ENCODE measurements at regions not wholly inside any gene's neighbourhood (a gene's known extent, or its start where the extent isn't known, plus 50 kb on each side); places are given as distances from the start of the nearest gene placed in this dataset.

DNA sequence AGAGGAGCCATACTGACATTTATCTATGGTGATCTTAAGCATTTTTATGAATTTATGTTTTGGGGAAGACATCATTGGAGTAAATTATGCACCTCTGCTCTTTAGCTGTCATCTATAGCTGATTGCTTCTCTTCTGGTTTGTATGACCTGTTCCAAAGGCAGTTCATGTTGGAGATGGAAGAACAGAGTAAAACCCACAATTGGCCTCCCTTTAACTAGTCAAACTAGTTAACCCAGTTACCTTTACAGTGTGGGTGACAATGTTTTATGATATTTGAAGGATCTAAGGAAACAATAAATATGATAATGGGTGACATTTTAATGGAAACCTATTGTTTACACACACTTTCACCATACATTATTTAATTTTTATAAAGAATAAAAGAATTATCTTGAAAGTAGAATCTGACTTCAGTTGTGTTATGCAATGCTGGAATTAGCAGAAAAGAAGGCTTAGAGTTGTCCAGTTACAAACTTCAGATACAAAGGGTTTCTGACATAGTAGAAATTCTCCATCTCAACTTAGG lies 263.5 kb downstream of the NFKBIZ start:
- no peak for DNase-seq (ENCODE audit: low read depth)

DNA sequence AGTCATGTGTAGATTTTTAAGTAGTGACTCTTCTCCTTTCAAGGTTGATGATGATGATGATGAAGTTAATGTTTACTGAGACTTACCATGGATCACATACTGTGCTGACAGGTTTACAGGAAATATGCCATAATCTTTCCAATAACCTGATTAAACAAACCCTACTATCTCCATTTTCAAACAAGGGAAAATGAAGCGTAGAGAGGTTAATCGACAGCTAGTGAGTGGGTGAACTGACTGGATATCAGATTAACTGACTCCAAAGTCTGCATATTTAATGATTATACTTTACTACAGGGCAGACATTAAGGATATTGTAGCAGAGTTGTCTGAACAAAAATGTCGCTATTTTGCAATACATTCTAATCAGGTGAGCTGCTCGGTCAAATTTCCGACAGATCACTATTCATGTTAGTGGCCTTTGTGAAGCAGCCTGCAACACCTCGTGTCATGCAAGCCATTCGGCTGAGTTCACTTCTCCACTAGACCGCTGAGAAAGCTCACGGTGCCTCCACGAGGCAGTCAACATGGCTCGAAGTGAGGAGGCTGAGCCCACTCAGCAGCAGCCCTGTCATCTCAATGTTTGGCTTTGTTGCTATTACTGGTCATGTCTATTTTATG lies 264.2 kb downstream of the NFKBIZ start:
- no peak for DNase-seq (ENCODE audit: low read depth)

DNA sequence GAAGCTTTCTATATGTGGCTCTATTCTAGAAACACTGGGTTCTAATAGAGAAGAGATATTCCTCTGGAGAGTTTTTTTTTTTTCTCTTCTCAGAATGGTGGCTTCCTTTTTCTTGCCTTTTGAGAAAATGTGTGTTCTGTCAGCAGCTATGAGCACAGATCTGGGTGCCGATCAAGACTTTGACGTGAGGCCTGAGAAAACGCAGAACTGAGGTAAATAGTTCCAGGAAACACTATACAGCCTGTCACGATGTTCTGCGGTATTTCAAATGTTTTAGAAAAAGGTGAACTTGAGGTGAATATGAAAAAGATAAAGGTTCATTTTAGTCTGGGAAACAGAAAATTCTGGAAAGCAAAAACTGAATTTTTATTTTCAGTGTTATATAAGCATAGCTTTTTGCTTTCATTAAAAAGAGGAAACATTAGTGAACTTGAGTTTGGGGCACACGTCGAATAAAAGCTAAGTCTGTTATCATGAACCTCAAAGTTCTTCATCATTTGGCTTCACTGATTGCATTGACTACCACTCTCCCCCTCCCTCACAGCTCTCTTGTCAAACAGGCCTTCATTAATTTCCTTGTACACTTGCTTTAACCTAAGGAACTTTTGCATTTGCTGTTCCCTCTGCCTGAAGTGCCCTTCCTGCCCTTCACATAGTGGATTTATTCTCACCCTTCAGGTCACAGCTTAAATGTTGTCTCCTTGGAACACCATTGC lies 265.1 kb downstream of the NFKBIZ start:
- DNase-seq (ENCODE audit: low read depth): no peak

DNA sequence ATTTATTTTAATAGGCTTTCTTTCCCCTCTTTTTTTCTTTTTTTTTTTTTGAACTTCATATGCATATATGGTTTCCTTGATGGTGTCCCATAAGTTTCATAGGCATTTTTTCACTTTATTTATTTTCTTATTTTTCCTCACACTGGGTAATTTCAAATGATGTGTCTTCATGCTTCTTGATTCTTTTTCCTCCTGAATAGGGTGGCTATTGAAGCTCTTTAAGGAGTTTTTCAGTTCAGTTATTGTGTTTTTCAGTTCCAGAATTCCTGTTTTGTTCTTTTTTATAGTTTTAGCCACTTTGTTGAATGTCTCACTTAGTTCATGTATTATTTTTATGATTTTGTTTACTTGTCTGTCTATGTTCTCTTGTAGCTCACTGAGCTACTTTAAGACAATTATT lies 273.2 kb downstream of the NFKBIZ start:
- no peak for DNase-seq (ENCODE audit: low read depth)

GRCh38 chr3:102123590-102124190 lies 274.4 kb downstream of the NFKBIZ start:
- DNase-seq (ENCODE audit: low read depth): peak; percentile 43

DNA sequence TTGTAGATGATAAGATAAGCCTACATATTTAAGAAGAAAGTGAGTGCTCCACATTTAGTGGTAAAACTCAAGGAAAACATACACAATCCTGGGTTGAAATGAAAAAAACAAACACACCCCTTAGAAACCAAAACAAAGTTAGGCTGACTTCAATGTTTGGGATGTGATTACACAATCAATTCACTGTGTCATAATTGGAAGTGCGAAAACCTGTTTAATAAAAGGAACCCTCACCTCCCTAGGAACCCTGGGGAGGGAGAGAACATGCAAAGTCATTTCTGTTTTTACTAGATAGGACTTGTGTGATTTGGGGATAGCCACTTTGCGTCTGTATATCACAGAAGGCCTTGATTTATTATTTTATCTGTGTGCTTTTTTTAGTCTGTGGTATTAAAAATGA lies 275.0 kb downstream of the NFKBIZ start:
- DNase-seq (ENCODE audit: low read depth): peak; percentile 65

DNA sequence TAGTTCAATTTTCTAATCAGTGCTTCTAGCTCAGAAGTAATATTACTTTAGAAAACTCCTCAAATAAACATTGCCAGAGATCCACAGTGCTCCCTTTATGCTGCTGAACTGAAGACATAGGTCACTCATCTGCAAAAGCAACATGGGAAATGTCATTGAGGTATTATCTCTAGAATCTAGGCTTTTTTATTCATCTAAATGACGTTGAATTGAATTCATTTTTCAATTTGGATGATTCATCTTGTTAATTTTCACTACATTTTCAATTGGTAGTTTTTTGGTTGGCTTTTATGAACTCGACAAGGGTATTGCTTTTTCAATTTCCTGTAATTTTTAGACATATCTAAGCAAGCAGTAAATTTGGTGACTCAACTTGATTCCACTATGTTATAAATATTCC lies 275.4 kb downstream of the NFKBIZ start:
- DNase-seq (ENCODE audit: low read depth): no peak

DNA sequence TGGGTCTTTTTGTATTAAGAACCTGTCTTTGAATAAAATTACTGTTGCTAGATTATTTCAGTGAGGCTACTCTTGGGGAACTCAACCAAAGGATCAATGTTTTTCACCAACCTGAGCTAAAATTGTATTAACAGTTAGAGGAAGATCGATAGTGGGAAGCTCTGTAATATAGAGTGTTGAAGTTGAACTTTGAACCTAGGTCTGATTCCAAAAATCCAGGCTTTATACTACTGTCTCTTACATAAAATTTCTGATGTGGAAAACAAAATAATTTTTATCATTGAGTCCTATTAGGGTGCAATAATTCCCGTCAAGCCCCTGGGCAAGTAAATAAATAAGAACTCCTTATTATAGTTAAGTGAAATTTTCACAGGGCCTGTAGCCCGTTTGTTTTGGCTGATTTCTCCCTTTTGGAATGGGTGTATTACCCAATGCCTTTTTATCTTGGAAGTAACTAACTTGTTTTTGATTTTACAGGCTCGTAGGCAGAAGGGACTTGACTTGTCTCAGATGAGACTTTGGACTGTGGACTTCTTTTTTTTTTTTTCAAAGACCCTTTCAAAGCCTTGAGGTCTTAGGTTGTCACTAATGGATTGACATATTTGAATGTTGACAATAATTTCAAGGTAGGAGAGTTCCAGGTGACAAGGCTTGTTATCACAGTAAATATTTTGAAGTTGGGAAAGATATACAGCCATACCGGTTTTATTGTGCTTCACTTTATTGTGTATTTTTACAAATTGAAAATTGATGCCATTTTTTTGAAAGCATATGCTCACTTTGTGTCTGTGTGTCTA lies 276.1 kb downstream of the NFKBIZ start:
- DNase-seq (ENCODE audit: low read depth): no peak

DNA sequence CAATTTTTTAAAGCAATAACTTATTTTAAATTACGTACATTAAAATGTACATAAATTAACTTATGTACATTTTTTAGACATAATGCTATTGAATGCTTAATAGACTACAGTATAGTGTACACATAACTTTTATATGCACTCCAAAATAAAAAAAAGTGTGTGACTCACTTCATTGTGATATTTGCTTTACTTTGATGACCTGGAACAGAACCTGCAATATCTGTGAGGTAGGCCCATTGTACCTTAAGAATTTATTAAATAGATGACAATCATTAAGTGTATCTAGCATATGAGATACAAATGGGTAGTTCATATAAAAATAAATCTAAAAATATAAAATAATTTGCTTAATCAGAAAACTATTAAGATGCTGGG lies 276.7 kb downstream of the NFKBIZ start:
- no peak for DNase-seq (ENCODE audit: low read depth)

DNA sequence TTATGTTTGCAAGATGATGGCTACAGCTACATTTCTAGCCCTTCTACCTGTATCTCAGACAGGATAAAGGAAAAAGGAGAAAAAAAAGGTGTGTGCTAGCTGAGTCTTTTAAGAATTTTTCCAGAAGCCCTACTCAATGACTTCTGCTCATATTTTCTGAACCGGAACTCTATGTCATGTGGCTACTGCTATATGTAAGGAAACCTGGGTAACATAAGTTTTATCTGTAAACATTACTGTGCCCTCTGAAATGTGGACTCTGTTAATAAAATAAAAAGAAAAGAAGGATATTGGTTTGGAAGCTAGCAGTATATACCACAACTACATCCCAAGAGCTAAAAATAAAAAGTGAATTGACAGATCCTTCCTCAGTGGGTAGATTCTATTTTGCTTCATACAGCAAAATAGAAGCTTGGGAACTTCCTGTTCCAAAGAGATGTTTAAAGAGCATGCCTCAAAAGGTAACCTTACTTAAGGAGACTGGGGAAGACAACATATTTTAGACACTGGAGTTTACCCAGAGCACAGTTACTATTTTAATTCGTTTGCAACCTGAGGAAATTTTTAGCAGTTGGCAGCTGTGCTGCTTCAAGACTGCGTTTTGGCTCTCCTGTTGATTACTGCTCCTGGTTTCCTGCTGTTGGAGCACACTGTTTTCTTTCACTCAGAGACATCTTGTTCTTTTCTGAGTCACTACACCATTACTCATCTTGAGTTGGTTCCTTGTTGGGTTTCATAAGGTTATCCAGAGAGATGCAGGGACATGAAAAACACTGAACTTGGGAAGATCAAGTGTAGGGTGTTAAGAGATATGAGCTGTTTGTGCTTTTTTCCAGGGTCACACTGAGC lies 280.7 kb downstream of the NFKBIZ start:
- peak; percentile 93 for DNase-seq (ENCODE audit: low read depth)

DNA sequence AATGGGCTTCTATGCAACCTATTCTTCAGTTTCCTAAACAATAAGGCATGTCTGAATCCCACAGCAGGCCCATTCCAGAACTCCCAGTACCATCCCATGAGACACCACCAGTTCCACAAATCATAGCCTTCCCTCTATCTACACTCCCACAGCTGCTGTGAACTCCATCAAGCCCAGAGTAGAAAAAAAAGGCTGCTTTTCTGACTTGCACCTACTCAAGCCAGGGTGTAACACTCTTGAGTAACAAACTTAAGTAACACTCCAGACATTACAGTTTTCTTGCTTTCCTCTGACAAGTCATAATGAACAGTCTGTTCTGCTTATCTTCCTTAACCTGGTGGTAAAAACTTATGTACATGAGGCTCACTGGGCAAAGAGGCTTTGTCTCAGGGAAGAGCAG lies 283.1 kb downstream of the NFKBIZ start:
- DNase-seq (ENCODE audit: low read depth): peak; percentile 61

GRCh38 chr3:102133376-102133775 lies 284.1 kb downstream of the NFKBIZ start:
- DNase-seq (ENCODE audit: low read depth): no peak

GRCh38 chr3:102135316-102135715 lies 286.0 kb downstream of the NFKBIZ start:
- no peak for DNase-seq (ENCODE audit: low read depth)

DNA sequence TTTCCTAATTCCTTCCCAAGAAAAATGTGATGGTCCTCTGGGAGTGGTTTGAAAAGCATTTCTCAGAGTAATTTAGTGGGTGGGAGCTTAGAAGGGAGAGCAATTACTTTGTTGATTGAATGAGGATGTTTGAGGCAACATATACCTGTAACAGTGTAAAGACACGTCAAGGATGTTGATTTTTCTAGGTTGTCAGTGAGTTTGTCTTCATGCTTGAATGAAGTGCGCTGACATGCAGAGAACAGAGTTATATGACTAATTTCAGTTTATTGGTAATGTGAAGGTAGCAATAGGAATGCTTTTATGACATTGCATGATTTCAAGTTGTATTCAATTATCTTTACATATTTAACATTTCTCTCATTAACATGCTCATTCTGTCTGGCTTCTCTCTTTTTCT lies 286.9 kb downstream of the NFKBIZ start:
- no peak for DNase-seq (ENCODE audit: low read depth)

GRCh38 chr3:102140116-102140515 lies 290.8 kb downstream of the NFKBIZ start:
- DNase-seq (ENCODE audit: low read depth): no peak

GRCh38 chr3:102141096-102141927 lies 292.0 kb downstream of the NFKBIZ start:
- no peak for DNase-seq (ENCODE audit: low read depth)

DNA sequence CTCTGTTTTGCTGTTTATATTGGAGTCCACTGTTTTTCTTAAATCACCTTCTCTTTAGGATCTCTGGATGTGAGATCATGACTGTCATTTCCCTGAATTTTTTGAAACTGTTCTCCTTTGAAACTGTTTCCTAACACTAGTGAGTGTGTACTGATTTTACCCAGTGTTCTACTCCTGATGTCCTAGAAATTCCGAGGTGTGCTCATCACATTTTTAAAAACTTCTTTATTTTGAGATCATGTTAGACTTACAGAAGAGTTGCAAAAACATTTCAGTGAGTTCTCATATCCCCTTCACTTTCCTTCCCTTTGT lies 292.6 kb downstream of the NFKBIZ start:
- DNase-seq (ENCODE audit: low read depth): no peak

GRCh38 chr3:102142379-102143060 lies 292.3 kb upstream of the ZPLD1 start:
- peak; percentile 46 for DNase-seq (ENCODE audit: low read depth)

DNA sequence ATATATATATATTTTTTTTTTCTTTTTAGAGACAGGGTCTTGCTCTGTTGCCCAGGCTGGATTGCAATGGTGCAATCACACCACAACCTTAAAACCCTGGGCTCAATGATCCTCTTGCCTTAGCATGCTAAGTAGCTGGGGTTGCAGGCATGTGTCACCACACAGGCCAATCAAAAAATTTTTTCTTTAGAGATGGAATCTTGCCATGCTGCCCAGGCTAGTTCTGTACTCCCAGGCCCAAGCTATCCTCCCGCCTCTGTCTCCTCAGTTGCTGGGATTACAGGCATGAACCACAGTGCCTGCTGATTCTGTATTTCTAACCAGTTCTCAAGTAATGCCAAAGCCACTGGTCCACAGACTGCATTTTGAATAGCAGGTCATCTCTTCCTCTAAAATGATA lies 291.3 kb upstream of the ZPLD1 start:
- DNase-seq (ENCODE audit: low read depth): no peak

DNA sequence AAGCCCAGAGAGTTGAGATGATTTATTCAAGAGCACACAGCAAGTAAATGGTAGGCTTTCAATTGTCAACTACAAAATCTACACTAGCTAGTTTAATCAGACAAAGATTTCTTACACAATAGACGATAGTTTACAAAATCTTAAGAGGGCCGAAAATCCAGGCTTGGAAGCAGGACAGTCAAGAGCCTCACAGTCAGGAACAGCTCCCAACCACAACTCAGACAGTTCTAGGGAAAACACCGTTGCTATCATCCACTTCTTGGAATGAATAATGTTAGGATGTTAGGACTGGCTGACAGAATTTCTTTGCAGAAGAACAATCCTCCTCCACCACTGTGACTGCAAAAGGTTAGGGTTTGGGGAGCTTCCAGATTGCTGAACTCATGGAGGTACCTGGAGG lies 290.8 kb upstream of the ZPLD1 start:
- no peak for DNase-seq (ENCODE audit: low read depth)
